ENCODE measurements at regions not wholly inside any gene's neighbourhood (a gene's known extent, or its start where the extent isn't known, plus 50 kb on each side); places are given as distances from the start of the nearest gene placed in this dataset.
"Not testable (repeated sequence)": the region's sequence is repeated elsewhere in the genome, so short reads cannot be mapped to it uniquely, and the experiment has no call there.

DNA sequence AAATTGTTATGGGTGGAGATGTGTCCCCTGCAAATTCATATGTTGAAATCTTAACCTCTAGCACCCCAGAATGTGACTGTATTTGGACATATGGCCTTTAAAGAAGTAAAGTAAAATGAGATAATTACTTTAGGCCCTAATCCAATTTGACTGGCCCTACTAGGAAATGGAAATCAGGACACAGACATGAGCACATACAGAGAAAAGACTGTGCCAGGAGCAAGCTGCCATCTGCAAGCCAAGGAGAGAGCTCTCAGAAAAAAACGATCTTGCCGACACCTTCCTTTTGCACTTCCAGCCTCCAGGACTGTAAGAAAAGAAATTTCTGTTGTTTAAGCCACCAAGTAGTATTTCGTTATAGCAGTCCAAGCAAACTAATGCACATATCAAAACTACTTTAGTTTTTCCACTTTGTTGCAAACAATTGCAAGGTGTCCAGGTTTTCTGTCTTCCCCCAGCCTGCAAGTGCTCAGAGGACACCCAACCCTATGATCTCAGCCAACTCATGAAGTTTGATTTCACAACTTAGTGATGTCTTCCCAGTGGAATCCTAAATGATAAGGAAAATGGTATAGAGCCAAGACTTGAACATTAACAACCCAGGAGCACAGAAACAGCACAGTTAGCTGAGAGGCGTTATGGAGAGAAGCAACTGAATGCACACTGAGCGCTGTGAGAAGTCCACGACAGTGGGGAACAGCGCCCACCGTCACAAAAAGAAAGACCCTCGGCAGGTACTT, 351.2 kb downstream of the BCL2L11 start:
- DNase-seq (ENCODE audit: low spot score): not testable (repeated sequence)

DNA sequence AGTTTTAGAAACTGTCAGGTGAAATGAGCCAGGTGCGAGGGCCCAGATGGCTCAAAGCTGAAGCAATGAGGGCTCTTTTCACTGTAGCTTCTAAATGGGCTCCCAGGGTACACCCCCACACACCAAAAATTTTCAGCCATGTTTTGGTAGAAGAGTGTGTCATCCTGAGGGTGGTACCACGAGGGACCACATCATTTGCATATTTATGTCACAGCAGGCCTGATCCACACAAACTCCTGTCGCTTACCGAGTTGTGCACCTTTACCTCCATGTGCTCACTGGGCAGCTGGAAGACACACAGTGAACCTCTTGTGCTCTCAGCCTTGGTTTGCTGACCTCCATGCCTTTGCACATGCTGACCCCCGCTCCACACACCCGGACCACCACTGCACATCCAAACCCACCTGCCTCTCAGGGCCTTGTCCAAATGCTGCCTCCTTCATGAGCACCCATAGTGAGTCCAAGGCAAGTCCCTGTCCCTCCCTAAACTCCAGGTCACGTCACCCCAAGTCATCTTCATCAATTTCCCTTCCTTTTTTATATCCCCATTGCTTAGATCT, 352.2 kb downstream of the BCL2L11 start:
- not testable (repeated sequence) for DNase-seq (ENCODE audit: low spot score)

DNA sequence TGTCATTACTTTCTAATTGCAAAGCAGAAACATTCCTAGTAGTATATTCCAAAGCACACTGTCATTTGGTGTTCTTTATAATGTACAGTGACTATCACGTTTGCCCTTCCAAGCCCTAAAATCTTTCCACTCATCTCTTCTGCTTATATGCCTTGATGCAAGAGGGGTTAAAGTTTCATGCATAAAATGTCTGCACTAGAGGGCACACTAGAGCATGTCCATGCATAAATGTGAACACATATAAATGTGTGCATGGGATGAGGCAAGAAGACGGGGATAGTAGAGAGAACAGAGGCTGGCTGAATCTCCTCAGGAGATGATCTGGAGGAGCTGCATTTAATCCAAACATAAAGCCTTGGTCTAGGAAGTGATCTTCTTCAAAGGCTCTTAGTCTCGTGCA, 352.8 kb downstream of the BCL2L11 start:
- DNase-seq (ENCODE audit: low spot score): not testable (repeated sequence)

DNA sequence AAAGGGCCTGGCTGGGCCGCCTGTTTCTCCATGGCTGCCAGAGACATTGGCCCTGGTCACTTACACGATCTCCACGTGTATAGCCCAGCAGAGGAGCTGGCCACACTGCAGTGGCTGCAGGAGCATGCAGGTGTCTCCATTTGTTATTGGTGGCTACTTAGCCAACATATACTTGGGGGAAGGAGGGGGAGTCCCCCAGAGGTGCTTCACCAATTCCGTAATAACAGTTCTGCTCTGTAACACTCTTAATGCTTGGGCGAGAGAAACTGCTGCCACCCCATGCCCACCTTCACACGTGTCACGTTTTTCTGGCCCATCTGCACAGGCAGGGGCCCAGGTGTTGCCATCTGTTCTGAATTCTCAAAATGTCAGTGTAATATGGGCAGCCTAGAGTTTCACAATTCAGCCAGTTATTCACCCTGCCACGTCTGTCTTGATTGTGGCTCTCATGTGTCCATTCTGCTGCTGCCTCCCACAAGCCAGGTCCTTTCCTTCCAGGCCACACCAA, 353.5 kb downstream of the BCL2L11 start:
- not testable (repeated sequence) for DNase-seq (ENCODE audit: low spot score)

DNA sequence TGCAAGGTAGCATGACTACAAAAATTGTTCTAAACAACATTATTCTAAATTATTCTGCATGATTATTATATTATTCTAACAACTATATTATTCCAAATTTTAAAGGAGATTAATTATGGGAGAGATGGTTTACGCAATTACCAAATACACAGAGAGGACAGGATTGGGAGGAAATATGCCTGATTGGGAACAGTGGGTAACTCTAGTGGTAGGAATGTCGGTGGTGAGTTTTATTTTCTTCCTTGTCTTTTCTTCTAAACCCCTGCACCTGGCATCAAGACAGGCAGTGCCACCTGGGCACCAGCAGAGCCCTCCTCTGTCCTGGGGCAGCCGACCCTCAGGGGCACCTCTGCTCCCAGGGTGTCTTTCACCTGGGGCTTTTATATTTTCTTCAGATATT, 357.6 kb downstream of the BCL2L11 start:
- DNase-seq (ENCODE audit: low spot score): not testable (repeated sequence)

DNA sequence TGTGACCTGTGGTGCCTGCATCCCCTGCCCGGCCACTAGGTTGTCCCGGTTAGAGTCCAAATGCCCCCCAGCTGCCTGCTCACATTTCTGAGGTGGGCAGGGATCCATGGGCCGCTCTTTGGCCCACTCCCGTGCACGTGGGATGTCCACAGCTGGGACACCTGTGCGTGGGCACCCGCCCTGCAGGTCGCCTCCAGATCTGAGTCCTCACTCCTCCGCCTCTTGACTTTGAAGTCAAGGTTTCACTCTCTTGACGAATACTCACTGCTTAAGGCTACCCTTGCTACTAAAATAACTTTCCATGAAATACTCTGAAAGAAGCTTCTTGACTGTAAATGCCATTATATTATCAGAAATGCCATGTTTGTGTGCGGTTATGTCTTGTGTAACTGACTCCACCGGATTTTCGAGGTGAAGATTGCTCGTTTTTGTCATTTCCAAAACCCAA, 358.2 kb downstream of the BCL2L11 start:
- DNase-seq (ENCODE audit: low spot score): not testable (repeated sequence)

DNA sequence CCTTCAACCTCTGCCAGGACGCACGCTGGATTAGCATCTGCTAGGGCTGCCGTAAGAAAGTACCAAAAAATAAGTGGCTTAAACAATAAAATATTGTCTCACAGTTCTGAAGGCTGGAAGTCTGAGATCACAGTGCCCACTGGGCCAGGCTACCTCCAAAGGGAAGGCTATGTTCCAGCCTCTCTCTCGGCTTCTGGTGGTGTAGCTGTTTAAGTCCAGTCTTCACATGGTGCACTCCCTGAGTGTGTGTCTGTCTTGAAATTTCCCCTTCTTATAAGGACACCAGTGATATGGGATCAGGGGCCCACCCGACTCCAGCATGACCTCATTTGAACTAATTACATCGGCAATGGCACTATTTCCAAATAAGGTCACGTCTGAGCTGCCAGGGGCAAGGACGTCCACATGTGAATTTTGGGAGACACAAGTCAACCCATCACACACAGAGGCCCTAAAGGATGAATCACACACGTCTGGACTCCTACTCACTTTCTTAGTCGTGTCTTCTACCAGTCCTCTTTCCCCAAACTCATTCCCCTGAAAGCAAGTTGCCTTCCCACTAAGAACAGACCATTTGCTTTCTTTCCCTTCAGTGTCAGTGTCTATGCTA, 359.4 kb downstream of the BCL2L11 start:
- peak; percentile 29 for DNase-seq (ENCODE audit: low spot score)

DNA sequence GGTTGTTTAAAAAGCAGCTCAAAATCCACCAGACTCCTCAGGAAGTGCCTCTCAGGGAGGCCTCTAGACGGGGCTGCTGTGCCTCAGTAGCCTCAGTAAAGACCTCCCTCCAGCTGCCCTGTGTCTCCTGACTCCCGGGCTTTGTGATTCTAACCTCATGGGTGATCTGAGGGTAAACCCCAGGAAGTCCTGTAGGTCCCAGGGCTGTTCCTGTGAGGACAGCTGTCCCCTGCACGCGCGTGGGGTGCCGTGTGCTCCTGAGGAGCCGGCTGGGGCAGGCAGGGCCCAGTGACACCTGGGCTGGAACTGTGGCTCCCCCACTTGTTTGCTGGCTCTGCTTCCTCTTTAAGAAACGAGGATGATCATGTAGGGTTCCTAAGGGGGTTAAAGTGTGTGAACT, 359.9 kb downstream of the BCL2L11 start:
- not testable (repeated sequence) for DNase-seq (ENCODE audit: low spot score)

DNA sequence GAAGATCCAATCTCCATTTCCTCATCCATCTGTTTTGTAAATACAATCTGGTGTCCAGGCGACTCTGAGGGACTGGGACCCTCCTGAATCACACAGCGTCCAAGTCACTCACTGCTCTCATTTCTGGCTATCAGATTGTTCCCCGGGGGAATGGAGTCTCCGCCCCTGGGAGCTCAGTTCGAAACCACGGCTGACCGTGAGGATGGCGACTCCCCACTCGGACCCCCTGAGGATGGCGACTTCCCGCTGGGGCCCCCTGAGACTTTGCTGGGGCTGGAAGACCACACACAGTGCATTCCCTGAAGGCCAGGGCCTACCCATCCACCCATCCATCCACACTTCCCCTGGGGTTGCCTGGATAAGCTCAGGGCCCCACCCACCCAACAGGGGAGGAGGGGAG, 360.5 kb downstream of the BCL2L11 start:
- not testable (repeated sequence) for DNase-seq (ENCODE audit: low spot score)

DNA sequence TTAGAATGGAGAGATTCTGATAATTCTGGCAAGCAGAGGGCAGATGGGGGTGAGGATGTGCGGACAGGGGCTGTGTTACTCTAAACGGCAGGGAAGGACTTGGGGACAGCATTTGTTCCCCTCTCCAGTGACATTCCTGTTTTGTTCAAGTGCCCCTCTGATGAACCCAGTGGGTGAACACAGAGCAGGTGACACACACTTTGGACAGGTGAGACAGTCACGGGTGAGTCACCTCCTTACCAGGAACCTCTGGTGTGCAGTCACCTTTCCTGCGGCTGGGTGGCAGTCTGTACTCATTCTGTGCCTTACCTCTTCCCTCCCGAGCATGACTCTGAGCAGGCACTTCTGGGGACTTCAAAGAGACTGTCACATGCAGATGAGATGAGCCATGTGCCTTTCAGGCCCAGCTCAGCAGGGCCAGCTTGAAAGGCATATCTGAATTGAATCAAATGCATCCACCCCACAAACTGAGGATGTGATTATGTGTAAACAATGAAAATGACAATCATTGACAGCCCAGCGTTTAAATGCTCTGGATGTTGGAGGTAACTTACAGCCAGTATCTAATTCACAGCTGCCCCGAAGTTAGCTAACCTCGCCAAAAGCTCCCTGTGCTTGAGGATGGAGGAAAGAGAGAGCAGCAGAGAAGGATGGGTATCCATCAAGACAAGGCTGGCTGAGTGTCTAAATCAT, 362.4 kb downstream of the BCL2L11 start:
- peak; percentile 35 for DNase-seq (ENCODE audit: low spot score)

DNA sequence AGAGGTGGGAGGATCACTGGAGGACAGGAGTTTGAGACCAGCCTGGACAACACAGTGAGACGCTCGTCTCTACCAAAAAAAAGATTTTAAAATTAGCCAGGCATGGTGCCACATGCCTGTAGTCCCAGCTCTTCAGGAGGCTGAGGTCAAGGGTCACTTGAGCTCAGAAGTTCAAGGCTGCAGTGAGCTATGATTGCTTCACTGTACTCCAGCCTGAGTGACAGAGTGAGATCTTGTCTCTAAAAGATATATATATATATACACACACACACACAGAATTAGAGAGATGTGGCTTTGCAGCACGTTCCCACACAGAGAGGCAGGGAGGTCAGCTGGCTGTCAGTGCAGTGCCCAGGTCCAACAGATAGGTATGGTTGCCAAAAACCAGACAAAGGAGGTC, 363.4 kb downstream of the BCL2L11 start:
- not testable (repeated sequence) for DNase-seq (ENCODE audit: low spot score)

DNA sequence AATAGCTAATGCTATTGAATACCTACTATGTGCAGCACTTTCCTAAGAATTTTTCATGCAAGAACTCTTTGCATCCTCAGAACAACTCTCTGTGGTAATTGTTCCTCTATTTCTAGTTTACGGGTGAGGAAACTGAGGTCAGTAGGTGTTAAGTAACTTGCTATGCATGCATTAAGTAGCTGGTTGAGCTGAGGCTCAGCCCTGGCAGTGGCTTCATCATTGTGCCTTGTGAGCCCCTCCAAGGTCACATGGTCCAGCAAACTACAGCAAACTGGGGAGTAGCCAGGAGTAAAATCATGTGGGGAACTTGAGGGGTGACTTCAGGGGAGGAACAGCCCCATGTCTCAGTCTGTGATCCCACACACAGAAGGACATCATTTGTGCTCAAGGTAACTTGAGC, 365.2 kb downstream of the BCL2L11 start:
- DNase-seq (ENCODE audit: low spot score): not testable (repeated sequence)

DNA sequence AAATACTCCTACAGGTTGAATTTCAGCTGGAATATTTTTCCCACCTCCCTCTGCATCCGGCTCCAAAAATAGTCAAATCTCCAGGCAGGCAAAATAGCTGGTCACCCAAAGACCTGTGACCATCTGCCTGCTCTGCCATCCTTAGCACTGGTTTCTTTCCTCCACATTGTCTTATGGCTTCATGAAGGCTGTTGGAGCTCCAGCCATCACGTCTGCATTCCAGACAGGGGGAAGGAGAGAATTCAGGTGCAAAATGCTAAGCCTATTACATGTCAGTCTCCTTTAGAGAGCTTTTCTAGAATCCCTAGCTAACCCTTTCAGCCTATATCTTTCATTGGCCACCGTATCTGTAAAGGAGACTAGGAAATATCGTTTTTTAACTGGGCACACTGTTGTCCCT, 367.7 kb downstream of the BCL2L11 start:
- DNase-seq (ENCODE audit: low spot score): not testable (repeated sequence)

DNA sequence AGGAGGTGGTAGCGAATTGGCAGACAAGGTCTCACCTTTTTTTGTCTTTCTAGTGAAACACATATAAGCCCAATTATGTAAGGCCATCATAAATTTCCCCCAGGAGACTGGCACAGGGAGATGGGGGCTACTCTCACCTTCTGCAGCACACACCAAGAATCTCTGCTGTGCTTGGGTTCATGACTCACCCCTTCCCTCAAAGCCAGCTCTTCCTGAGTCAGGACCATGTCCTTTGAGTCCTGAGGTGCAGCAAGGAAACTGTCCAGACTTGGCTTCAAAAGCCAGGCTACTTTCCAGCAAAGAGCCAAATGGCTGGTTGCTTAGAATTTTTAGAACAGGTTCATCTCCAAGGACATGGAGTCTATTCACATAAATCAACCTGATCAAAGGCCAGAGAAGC, 368.7 kb downstream of the BCL2L11 start:
- not testable (repeated sequence) for DNase-seq (ENCODE audit: low spot score)

DNA sequence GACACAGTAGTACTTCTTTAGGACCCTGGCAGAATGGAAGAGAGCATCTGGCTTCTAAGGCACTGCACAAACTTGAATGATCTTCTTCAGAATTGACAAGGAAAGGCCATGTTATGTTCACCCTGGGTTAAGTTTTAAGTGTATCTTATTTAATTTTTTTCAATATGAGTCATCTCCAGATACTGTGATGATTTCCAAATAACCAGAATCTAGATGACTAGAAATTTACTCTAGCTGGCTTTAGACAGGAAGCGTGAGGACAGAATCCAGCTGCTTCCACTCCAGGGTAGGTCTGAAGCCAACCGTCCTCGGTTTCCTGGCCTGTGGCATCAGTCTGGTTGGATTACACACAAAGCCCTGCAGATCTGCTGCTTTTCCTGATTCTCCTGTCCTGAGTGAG, 370.5 kb downstream of the BCL2L11 start:
- not testable (repeated sequence) for DNase-seq (ENCODE audit: low spot score)

DNA sequence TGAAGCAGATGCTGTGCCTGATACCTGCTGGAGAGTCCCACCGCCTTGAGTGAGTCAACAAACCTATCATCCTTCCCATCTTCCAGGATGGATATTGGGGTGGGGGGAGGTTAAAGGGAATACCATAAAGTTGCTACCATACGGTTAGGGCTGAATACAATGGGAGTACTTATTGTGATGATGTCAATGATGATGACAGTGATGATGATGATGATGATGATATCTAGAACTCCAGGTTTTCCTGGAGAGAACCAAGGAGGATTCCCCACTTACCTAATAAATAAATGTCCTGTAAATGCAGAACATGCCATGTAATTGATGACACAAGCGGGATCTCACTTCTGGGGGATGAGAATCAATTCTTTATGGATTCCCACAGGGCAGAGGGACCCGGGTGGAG, 370.9 kb downstream of the BCL2L11 start:
- DNase-seq (ENCODE audit: low spot score): not testable (repeated sequence)

DNA sequence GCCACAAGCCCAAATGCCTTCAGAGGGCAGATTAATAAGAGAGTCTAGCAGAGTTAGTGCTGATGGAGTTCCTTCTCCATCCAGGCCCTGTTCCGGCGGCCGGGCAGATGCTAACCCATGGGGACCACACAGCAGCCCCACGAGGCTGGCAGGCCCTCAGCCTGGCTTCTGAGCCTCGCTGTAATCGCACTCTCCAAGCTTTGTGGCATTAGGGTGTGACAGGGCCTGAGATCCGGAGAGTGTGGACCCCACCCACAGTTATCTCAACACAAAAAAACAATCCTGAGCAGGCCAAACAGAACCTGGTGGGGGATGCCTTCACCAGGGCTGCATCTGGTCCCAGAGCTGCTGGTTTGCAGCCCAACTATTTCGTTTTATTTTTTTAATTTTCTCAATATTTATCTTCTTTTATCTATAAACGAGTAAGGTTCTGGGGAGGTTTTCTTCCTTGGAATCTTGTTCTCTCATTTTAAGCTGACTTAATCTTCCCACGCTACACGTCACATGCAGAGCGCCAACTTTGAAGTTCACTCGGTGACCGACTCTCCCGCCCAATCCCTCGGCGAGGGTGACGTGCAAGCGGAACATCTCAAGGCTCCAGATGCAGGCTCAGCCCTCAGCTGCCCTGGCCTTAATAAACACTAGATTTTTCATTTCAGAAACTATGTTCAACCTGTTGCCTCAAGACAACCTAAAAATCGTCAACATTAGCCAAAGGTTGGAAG, 372.4 kb downstream of the BCL2L11 start:
- not testable (repeated sequence) for DNase-seq (ENCODE audit: low spot score)

DNA sequence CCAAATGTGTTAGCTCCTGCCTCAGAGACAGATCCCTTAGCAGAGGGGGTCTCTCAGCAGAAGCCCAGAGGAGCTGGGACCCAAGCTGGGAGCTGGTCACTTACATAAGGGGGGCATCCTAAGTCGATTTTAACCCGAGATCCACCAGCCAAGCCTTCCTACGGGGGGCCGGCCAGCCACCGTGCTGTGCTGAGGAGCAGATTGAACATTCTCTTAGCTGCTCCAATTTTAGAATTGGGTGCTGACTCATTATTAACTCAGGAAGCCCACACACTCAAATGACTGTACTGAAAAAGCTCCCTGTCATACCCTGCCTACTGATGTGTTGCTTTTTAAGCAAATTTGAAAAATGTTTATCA, 373.0 kb downstream of the BCL2L11 start:
- DNase-seq (ENCODE audit: low spot score): not testable (repeated sequence)

DNA sequence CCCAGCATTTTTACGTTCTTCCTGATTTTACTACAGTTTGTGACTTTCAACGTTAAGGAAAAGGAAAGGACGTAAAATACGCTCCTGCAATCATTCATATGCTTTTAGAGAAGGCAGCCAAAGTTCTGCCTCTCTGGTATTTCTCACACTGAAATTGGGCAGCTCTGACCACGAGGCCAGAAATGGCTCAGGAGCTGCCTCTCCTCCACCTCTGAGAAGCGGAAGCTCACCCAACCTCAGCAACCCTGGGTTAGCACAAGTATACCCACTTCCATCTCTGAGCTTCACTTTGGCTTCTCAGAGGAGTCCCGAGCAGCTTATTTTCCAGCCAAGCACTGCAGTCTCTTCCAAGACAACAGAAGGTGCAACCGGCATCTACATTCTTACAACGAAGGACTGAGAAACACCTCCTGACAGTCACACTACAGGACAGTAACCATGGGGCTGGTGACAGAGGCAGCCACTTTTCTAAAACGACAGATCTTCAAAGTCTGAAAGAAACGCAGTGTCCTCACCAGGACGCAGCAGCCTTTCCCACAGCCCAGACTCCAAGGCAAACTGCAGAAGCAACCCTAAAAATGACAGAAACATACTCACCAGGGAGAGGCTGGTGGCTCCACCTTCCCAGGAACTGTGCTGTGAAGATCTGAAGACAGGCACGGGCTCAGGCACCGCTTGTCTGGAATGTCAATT, 373.7 kb downstream of the BCL2L11 start:
- DNase-seq (ENCODE audit: low spot score): not testable (repeated sequence)

DNA sequence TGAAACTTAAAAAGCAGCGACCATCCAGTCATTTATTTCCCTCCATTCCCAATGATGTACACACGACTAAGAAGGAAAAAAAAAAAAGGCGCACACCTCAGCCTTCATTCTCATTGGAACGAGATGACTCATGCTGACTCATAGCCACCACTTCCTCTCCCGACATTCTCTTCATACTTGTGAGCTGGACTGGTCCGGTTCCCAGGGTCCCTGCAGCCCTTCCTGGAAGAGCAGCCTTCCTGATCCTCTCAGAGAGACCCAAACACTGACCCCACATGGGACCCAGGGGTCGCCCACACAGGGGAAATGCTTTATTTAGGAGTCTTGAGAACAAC, 374.2 kb downstream of the BCL2L11 start:
- DNase-seq (ENCODE audit: low spot score): not testable (repeated sequence)

DNA sequence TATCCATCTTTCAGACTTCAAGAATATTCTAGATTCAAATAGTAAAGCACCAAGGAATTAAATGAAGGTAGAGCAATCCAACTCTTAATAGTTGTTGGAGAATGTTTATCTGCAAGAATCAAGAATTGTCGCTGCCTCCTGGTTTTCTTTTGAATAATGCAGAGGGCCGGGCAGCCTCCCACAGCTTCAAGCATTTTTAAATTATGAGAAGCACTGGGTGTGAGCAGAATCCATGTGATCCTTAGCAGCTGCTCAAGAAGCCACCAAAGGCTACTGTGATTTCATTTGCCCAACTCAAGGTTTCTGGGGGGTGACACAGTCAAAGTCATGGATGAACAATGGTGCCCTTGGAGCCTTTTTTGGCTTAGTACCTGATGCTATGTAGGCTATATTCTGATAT, 374.9 kb downstream of the BCL2L11 start:
- DNase-seq (ENCODE audit: low spot score): not testable (repeated sequence)

All from SK-N-DZ (cell line).